ENCODE measurements at regions not wholly inside any gene's neighbourhood (a gene's known extent, or its start where the extent isn't known, plus 50 kb on each side); places are given as distances from the start of the nearest gene placed in this dataset.

DNA sequence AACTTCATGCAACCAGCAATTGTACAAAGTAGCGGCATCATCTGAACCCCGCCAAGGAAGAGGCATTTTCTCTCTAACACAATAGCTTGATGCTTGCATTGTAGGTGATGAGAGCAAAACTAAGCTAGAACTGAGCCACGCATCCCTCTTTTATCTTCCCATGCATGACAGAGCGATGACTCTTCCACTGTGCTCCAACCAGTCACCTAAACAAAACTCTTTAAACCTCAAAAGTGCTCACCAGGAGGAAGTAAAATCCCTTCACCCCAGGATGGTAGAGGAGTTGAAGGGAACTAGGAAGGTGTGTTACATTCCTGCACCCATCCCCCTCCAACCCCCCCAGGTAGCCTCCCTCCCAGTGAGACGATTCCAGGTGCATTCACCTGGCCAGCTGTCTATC, 59.7 kb upstream of the SALL3 start:
- Histone ChIP-seq H3K9me3 (no peaks in the 10 kb centered on the region), H3K4me1 (ENCODE audit: low read depth) (no peaks in the 10 kb centered on the region), H3K4me3 (no peak overlapping the region), H3K36me3 (ENCODE audit: low read depth) (no peaks in the 10 kb centered on the region)
- TF ChIP-seq, protein P1, sequence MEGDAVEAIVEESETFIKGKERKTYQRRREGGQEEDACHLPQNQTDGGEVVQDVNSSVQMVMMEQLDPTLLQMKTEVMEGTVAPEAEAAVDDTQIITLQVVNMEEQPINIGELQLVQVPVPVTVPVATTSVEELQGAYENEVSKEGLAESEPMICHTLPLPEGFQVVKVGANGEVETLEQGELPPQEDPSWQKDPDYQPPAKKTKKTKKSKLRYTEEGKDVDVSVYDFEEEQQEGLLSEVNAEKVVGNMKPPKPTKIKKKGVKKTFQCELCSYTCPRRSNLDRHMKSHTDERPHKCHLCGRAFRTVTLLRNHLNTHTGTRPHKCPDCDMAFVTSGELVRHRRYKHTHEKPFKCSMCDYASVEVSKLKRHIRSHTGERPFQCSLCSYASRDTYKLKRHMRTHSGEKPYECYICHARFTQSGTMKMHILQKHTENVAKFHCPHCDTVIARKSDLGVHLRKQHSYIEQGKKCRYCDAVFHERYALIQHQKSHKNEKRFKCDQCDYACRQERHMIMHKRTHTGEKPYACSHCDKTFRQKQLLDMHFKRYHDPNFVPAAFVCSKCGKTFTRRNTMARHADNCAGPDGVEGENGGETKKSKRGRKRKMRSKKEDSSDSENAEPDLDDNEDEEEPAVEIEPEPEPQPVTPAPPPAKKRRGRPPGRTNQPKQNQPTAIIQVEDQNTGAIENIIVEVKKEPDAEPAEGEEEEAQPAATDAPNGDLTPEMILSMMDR (IDR thresholded peaks at IDR 0.05), result no peak
- DNase-seq (no peak), ATAC-seq (no peak)
- intact Hi-C loops (cut with DNase I, micrococcal nuclease), result no loop called here

DNA sequence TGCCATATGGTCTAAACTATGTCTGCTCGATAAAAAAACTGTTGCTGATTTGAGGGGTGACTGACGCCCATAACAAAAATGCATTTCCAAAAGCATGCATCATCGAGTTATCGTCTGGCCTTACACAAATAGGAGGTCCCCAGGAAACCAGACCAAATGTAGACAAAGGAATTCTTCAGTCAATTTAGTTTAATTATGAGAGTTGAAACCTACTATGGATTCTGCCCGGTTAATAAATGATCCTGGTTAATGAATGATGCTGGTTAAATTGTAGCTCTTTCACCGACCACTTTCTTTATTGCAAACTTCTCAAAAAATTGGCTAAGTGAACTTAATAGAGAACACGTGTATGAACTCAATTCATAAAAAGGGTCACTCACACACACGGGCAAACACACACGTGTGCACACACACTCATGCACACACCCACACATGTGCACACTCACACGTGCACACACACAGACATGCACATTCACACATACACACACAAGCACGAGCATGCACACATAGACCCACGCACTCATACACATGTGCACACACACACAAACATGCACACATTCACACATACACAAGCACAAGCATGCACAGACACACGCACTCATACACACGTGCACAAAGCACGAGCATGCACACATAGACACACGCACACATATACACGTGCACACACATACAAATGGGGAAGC, 59.0 kb upstream of the SALL3 start:
- H3K9me3 ChIP-seq, result no peaks in the 10 kb centered on the region
- no peaks in the 10 kb centered on the region for H3K36me3 ChIP-seq (ENCODE audit: low read depth)
- intact Hi-C loops (cut with DNase I, micrococcal nuclease), result no loop called here
- TF ChIP-seq, protein P1 (IDR thresholded peaks at IDR 0.05), result no peak
- ATAC-seq, result no peak
- H3K4me1 ChIP-seq (ENCODE audit: low read depth), result no peaks in the 10 kb centered on the region
- H3K4me3 ChIP-seq, result no peak overlapping the region
- DNase-seq, result no peak

DNA sequence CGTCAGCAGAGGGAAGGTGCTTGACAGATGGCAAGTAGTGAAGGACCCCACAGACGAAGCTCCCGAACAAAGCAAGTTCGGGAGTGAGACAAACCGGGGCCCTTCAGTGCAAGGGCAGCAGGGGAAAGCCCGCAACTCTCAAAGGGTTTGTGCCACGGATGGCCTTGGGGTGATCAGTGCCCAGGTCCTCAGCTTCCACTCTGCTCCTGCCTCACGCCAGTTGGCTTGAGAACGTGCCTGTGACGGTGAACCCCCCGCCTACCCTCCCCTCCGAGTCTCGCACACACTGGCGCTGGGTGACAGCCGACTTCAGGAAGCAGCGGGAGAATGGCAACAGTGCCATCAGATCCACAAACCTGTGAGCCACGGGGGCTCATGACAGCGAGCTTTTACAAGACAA, 56.8 kb upstream of the SALL3 start:
- DNase-seq (no peak), ATAC-seq (no peak)
- no peaks in the 10 kb centered on the region for H3K9me3 ChIP-seq
- intact Hi-C loops (cut with DNase I, micrococcal nuclease), result no loop called here
- no peak overlapping the region for H3K4me3 ChIP-seq
- no peaks in the 10 kb centered on the region for H3K36me3 ChIP-seq (ENCODE audit: low read depth)
- H3K4me1 ChIP-seq (ENCODE audit: low read depth), result no peaks in the 10 kb centered on the region
- TF ChIP-seq, protein P1 (IDR thresholded peaks at IDR 0.05), result no peak

DNA sequence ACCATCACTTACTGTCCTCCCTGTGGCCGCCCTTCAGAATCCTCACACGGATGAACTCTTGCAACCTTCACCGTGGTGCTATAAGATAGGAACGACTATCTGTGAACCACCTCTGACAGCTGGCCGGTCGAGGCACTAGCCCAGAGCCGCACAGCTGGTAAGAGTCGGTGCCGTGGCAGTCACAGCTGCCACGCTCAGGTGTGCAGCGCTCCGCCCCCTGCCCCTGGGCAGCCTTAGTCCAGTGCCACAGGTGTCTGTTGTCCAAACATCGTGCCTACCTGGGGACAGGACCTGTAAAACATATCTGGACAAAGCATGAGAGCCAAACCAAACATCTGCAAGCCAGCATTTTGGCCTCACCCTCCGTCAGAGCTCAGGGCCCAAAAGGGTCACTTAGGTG, 55.3 kb upstream of the SALL3 start:
- intact Hi-C loops (cut with DNase I, micrococcal nuclease), result no loop called here
- no peak for DNase-seq

DNA sequence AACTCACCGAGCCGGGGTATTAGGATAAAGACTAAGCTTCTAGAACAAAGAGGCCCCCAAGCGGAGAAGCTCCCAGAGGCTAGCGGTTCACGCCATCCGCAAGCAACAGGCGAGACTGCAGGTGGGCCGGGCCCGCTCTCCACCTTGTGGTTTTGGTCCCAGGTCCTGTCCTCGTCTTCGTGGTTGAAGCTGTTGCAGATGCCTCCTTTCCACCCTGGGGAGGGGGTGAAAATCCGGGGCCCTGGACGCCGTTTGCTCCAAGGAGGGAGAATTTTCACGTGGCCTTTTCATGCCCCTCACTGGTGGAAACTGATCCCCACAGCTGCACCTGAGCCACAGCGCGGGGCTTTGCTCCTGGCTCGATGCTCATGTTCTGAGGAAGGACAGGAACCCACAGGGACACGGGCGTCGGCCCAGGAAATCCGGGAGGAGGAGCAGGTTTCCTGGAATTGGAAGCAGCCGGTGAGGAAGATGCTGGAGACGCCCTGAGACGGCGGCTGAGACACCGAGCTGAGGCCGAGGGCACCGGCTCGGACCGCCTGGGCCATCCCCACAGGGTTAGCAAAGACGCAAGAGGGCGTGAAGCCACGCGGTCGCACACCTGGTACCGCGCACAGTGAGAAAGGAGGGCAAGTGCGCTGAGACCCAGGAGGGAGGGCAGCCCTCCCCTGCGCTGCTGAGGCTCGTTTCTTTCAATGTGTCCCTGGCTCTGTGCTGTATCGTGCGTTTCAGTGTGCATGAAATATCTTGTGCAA, 54.7 kb upstream of the SALL3 start:
- TF ChIP-seq, protein P1 (IDR thresholded peaks at IDR 0.05), result no peak

More for the DNA sequence above, 55.3 kb upstream of the SALL3 start:
- Histone ChIP-seq H3K4me1 (ENCODE audit: low read depth) (no peaks in the 10 kb centered on the region), H3K36me3 (ENCODE audit: low read depth) (no peaks in the 10 kb centered on the region), H3K9me3 (no peaks in the 10 kb centered on the region), H3K4me3 (no peak overlapping the region)
- TF ChIP-seq, protein P1 (IDR thresholded peaks at IDR 0.05), result no peak
- ATAC-seq, result no peak

More for the DNA sequence above, 54.7 kb upstream of the SALL3 start:
- intact Hi-C loops (cut with DNase I, micrococcal nuclease), result no loop called here
- Histone ChIP-seq H3K9me3 (no peaks in the 10 kb centered on the region), H3K4me1 (ENCODE audit: low read depth) (no peaks in the 10 kb centered on the region), H3K4me3 (no peak overlapping the region), H3K36me3 (ENCODE audit: low read depth) (no peaks in the 10 kb centered on the region)
- ATAC-seq (no peak), DNase-seq (no peak)
